Psoas muscle (tissue), 7 donors: ENCODE measurements at regions not wholly inside any gene's neighbourhood (a gene's known extent, or its start where the extent isn't known, plus 50 kb on each side); places are given as distances from the start of the nearest gene placed in this dataset.

Source experiments
- ATAC-seq, 4 donors: fragments of 200-7000 bp; cut with Tn5 transposase; one replicate each; pipeline ENCODE4 v1.9.1; 2020; ENCODE audit warnings: moderate library complexity in 3 of 4, mild to moderate bottlenecking in 2 of 4
- DNase-seq, 2 donors: peaks; one replicate each; pipeline ENCODE4 v3.0.0-alpha.2; 2020
- H3K27ac ChIP-seq: fragments of 200-600 bp; one replicate; pipeline ENCODE4 v1.8.0; 2022
- H3K27me3 ChIP-seq, 3 donors: fragments of 200-600 bp in 1 of 3; one replicate each; pipeline versions ENCODE4 v1.6.1 to v1.8.0; 2013 to 2022; ENCODE audit warnings: low read length in 2 of 3, mild to moderate bottlenecking in 2 of 3, moderate library complexity in 1 of 3; ENCODE audit not compliant: insufficient read depth in 3 of 3
- H3K36me3 ChIP-seq, 2 donors: fragments of 200-600 bp in 1 of 2; one replicate each; pipeline versions ENCODE4 v1.6.1 to v1.8.0; 2013 to 2022; ENCODE audit warnings: low read depth in 1 of 2, mild to moderate bottlenecking in 1 of 2, moderate library complexity in 1 of 2; ENCODE audit not compliant: insufficient read depth in 1 of 2
- H3K4me1 ChIP-seq: fragments of 200-600 bp; one replicate; pipeline ENCODE4 v1.8.0; 2022
- H3K4me3 ChIP-seq: fragments of 200-600 bp; one replicate; pipeline ENCODE4 v1.8.0; 2022; ENCODE audit warnings: mild to moderate bottlenecking
- H3K9me3 ChIP-seq: fragments of 200-600 bp; one replicate; pipeline ENCODE4 v1.8.0; 2022
- WGBS, 3 donors: extraction: QIAGEN DNeasy Blood & Tissue Kit; methylation state at CpG; one replicate each; pipeline versions ENCODE4 v1.1.6 to v1.1.7; 2013; 5-methylcytosine and 5-hydroxymethylcytosine counted together
- intact Hi-C, 2 donors: fragments of 100-400 bp; cut with DNase I; formaldehyde crosslinking; loops; one replicate each; pipeline versions ENCODE4 v1.11.0 to v1.14.2; 2022
- TF ChIP-seq, protein P1 (sequence below): fragments of 200-600 bp; IDR thresholded peaks from one replicate; pipeline ENCODE4 v1.8.0; 2022; ENCODE audit warnings: antibody characterized with exemption
- donor health status: healthy with polysubstance abuse.
- donor health status: DM: no; HTN: no; CAD: no; lungs with moderate emphysema.
- donor health status: Bipolar disorder and iron deficiency.
- donor health status: healthy.
- donor health status: DM: yes; HTN: yes; CAD: no.
- donor health status: DM: no; HTN: no; CAD: no.
- donor health status: DM: yes; HTN: yes; CAD: no.

DNA sequence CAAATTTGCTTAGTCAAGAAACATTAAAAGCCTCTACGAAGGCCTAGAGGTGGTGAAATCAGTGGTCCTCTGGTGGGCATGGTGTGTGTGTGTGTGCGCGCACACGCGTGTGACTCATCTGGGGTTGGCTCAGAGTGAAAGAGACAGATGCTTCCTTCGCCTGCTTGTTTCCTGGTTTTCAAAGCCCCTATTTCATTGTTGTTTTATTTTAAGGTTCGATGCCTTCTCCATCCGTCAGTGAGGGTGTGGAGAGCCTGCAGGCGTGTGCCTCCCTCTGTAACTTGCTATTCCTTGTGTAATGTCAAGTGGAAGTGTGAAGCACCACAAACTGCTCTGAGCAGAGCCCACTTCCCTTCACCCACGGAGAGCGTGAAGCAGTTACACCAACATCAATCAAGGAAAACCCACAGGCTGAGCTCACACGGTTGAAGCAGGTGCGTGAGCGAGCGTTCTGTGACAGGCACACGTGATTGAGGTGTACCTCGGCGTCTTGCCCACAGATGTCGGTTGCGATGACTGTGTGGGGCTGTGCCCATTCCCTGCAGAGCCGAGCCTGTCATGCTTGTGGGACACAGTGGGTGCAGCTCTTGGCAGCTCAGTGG is 233.9 kb downstream of the PRL start:
- Histone ChIP-seq H3K4me3 (no peak overlapping the region), H3K4me1 (no peaks in the 10 kb centered on the region), H3K9me3 (no peaks in the 10 kb centered on the region), H3K27ac (no peak overlapping the region), H3K36me3 (no peaks in the 10 kb centered on the region), H3K27me3 (no peaks in the 10 kb centered on the region)
- intact Hi-C loops: no loop called here
- DNase-seq (no peak), ATAC-seq (no peak)
- WGBS, 3 donors: 70 to 75% (median 70%) methylated on average over 21 of the region's 21 CpGs
- TF ChIP-seq, protein P1, sequence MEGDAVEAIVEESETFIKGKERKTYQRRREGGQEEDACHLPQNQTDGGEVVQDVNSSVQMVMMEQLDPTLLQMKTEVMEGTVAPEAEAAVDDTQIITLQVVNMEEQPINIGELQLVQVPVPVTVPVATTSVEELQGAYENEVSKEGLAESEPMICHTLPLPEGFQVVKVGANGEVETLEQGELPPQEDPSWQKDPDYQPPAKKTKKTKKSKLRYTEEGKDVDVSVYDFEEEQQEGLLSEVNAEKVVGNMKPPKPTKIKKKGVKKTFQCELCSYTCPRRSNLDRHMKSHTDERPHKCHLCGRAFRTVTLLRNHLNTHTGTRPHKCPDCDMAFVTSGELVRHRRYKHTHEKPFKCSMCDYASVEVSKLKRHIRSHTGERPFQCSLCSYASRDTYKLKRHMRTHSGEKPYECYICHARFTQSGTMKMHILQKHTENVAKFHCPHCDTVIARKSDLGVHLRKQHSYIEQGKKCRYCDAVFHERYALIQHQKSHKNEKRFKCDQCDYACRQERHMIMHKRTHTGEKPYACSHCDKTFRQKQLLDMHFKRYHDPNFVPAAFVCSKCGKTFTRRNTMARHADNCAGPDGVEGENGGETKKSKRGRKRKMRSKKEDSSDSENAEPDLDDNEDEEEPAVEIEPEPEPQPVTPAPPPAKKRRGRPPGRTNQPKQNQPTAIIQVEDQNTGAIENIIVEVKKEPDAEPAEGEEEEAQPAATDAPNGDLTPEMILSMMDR: no peak

DNA sequence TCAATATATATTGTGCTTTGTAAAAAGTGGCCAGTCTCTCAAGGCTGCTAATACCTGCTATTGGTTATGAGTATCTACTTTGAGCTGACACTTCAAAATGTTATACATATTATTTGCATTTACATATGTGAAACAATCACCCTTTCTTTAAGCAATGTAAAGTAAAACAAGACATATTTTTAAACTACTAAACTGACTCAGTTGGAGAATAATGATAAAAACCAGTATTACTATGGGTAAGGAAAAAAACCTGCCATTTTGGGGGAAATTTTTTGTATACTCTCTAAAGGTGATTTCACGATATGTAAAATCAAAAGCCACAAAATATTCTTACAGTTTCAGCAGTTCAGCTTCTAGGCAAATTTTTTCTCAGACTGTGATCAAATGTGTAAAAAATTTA is 232.3 kb downstream of the PRL start:
- DNase-seq (no peak), ATAC-seq (no peak)
- no peak overlapping the region for H3K4me3 ChIP-seq
- TF ChIP-seq, protein P1: no peak
- no peaks in the 10 kb centered on the region for H3K4me1 ChIP-seq
- 95 to 100% (median 100%) methylated on average over 1 of the region's 1 CpG for WGBS, 3 donors
- H3K9me3 ChIP-seq: no peaks in the 10 kb centered on the region
- H3K27me3 ChIP-seq: no peaks in the 10 kb centered on the region
- intact Hi-C loops: no loop called here
- no peak overlapping the region for H3K27ac ChIP-seq
- H3K36me3 ChIP-seq: no peaks in the 10 kb centered on the region

DNA sequence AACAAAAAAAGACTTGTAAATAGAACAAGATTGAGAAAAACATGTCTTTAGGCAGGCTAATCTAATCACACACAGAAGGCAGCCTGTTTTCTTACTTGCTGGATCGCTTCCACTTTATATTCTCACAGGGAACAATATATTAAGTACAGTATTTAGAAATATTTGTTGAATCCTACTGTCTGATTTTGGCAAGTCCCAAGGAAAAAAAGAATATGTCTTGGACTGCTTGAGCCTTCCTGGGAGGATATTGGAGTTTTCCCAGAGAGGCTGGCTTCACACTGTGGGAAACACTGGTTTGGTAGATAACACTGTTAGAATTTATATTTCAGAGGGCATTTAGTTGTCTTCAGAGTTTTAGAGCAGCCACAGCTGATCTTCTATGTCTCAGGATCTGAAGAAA is 229.7 kb downstream of the PRL start:
- intact Hi-C loops: no loop called here
- Histone ChIP-seq H3K4me3 (no peak overlapping the region), H3K27ac (no peak overlapping the region), H3K9me3 (no peaks in the 10 kb centered on the region), H3K27me3 (no peaks in the 10 kb centered on the region), H3K36me3 (no peaks in the 10 kb centered on the region), H3K4me1 (peaks cover 1% of the 10 kb centered on the region)
- WGBS, 3 donors: 39 to 78% (median 68%) methylated on average over 1 of the region's 1 CpG
- no peak for DNase-seq
- ATAC-seq: no peak
- TF ChIP-seq, protein P1: no peak

DNA sequence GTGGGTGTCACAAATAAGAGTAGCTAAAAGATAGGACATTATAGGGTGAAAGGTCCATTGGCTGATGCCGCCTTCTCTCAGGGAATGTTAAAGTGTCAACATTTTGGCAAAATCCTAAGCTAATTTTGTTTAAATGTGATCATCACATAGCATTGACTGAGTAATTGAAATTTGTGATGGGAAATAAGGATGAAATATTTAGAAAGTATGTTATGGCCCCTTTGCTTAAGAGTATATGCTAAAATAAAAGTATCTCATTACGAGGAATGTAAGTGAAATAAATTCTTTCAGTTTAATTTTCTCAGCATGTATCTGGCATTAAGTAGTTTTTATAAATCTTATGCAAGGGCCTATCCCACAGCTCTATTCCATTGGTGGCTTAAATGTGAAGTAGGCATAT is 229.2 kb downstream of the PRL start:
- 91 to 98% (median 94%) methylated on average over 2 of the region's 2 CpGs for WGBS, 3 donors
- TF ChIP-seq, protein P1: no peak
- H3K36me3 ChIP-seq: no peaks in the 10 kb centered on the region
- H3K4me1 ChIP-seq: peaks cover 6% of the 10 kb centered on the region
- DNase-seq (no peak), ATAC-seq (no peak)
- H3K4me3 ChIP-seq: no peak overlapping the region
- no peak overlapping the region for H3K27ac ChIP-seq
- H3K9me3 ChIP-seq: no peaks in the 10 kb centered on the region
- H3K27me3 ChIP-seq: no peaks in the 10 kb centered on the region
- intact Hi-C loops: no loop called here
